ENCODE measurements at regions not wholly inside any gene's neighbourhood (a gene's known extent, or its start where the extent isn't known, plus 50 kb on each side); places are given as distances from the start of the nearest gene placed in this dataset.

GRCh38 chr18:55739488-55739887, 151.5 kb upstream of the TCF4 start:
- no peak for TF ChIP-seq CTCF (IDR thresholded peaks at IDR 0.05; ENCODE audit: low read length)
- TF ChIP-seq EZH2 (optimal IDR thresholded peaks at IDR 0.05; ENCODE audit: low read depth, low read length), result no peak

Data from MM.1S (cell line).